ENCODE measurements at regions not wholly inside any gene's neighbourhood (a gene's known extent, or its start where the extent isn't known, plus 50 kb on each side); places are given as distances from the start of the nearest gene placed in this dataset.
"Not testable (repeated sequence)": the region's sequence is repeated elsewhere in the genome, so short reads cannot be mapped to it uniquely, and the experiment has no call there.

DNA sequence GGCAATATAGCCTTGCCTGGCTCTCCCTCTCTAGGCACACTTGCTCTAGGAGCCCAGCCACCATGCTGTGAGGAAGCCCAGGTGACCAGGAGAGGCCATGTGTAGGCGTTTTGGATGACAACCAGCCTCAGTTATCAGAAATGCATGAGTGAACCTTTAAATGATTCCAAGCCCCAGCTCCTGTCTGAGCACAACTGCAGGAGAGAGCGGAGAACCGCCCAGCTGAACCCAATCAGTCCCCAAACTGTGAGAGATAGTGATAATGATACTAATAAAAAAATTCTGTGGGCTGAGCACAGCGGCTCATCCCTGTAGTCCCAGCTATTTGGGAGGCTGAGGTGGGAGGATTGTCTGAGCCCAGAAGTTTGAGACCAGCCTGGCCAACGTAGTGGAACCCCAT is 83.8 kb upstream of the TOX2 start:
- DNase-seq (ENCODE audit: low spot score in 2 of 2, unreplicated experiment in 2 of 2), result no peak
- Mint-ChIP-seq H3K4me3 (no peak overlapping the region), H3K9me3 (peaks cover 4% of the 10 kb centered on the region), H3K27me3 (ENCODE audit: low read depth) (peaks cover 55% of the 10 kb centered on the region), H3K27ac (no peak overlapping the region), H3K4me1 (no peaks in the 10 kb centered on the region), H3K36me3 (no peaks in the 10 kb centered on the region)
- TF ChIP-seq, protein P1, sequence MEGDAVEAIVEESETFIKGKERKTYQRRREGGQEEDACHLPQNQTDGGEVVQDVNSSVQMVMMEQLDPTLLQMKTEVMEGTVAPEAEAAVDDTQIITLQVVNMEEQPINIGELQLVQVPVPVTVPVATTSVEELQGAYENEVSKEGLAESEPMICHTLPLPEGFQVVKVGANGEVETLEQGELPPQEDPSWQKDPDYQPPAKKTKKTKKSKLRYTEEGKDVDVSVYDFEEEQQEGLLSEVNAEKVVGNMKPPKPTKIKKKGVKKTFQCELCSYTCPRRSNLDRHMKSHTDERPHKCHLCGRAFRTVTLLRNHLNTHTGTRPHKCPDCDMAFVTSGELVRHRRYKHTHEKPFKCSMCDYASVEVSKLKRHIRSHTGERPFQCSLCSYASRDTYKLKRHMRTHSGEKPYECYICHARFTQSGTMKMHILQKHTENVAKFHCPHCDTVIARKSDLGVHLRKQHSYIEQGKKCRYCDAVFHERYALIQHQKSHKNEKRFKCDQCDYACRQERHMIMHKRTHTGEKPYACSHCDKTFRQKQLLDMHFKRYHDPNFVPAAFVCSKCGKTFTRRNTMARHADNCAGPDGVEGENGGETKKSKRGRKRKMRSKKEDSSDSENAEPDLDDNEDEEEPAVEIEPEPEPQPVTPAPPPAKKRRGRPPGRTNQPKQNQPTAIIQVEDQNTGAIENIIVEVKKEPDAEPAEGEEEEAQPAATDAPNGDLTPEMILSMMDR (IDR thresholded peaks at IDR 0.05; ENCODE audit: unreplicated experiment), result no peak

GRCh38 chr20:43829951-43830690 is 84.5 kb upstream of the TOX2 start:
- Mint-ChIP-seq H3K36me3 (no peaks in the 10 kb centered on the region), H3K9me3 (peaks cover 4% of the 10 kb centered on the region), H3K4me1 (no peaks in the 10 kb centered on the region), H3K4me3 (no peak overlapping the region), H3K27me3 (ENCODE audit: low read depth) (peaks cover 63% of the 10 kb centered on the region), H3K27ac (no peak overlapping the region)
- TF ChIP-seq, protein P1 (IDR thresholded peaks at IDR 0.05; ENCODE audit: unreplicated experiment), result no peak
- no peak for DNase-seq (ENCODE audit: low spot score in 2 of 2, unreplicated experiment in 2 of 2)

GRCh38 chr20:43827940-43828562 is 86.6 kb upstream of the TOX2 start:
- H3K9me3 Mint-ChIP-seq, result peaks cover 4% of the 10 kb centered on the region
- no peak for DNase-seq (ENCODE audit: low spot score in 2 of 2, unreplicated experiment in 2 of 2)
- no peak overlapping the region for H3K4me3 Mint-ChIP-seq
- H3K27ac Mint-ChIP-seq, result no peak overlapping the region
- H3K4me1 Mint-ChIP-seq, result no peaks in the 10 kb centered on the region
- no peaks in the 10 kb centered on the region for H3K36me3 Mint-ChIP-seq
- TF ChIP-seq, protein P1 (IDR thresholded peaks at IDR 0.05; ENCODE audit: unreplicated experiment), result no peak
- H3K27me3 Mint-ChIP-seq (ENCODE audit: low read depth), result peaks cover 65% of the 10 kb centered on the region

DNA sequence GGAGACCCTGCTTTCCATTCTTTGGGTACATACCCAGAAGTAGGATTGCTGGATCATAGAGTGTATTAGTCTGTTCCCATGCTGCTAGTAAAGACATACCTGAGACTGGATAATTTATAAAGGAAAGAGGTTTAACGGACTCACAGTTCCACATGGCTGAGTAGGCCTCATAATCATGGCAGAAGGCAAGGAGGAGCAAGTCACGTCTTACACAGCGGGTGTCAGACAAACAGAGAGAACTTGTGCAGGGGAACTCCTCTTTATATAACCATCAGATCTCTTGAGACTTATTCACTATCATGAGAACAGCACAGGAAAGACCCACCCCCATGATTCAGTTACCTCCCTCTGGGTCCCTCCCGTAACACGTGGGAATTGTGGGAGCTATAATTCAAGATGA is 87.7 kb upstream of the TOX2 start:
- H3K27ac Mint-ChIP-seq; H3K4me3 Mint-ChIP-seq; H3K9me3 Mint-ChIP-seq; H3K36me3 Mint-ChIP-seq; DNase-seq (ENCODE audit: low spot score in 2 of 2, unreplicated experiment in 2 of 2); H3K4me1 Mint-ChIP-seq: not testable (repeated sequence)
- H3K27me3 Mint-ChIP-seq (ENCODE audit: low read depth), result peaks cover 56% of the 10 kb centered on the region

- Mint-ChIP-seq H3K4me3 (no peak overlapping the region), H3K27me3 (ENCODE audit: low read depth) (peaks cover 50% of the 10 kb centered on the region), H3K4me1 (no peaks in the 10 kb centered on the region), H3K36me3 (no peaks in the 10 kb centered on the region), H3K9me3 (peaks cover 1% of the 10 kb centered on the region), H3K27ac (no peak overlapping the region)
- DNase-seq (ENCODE audit: low spot score in 2 of 2, unreplicated experiment in 2 of 2), result no peak
- TF ChIP-seq, protein P1 (IDR thresholded peaks at IDR 0.05; ENCODE audit: unreplicated experiment), result no peak
Measured at GRCh38 chr20:43825581-43825980, 89.1 kb upstream of the TOX2 start.

GRCh38 chr20:43825051-43825402 is 89.6 kb upstream of the TOX2 start:
- Mint-ChIP-seq H3K4me1 (no peaks in the 10 kb centered on the region), H3K9me3 (no peaks in the 10 kb centered on the region), H3K36me3 (no peaks in the 10 kb centered on the region), H3K27ac (no peak overlapping the region), H3K27me3 (ENCODE audit: low read depth) (peaks cover 48% of the 10 kb centered on the region), H3K4me3 (no peak overlapping the region)
- no peak for DNase-seq (ENCODE audit: low spot score in 2 of 2, unreplicated experiment in 2 of 2)
- TF ChIP-seq, protein P1 (IDR thresholded peaks at IDR 0.05; ENCODE audit: unreplicated experiment), result no peak

All from mesothelial cell of epicardium (in vitro differentiated cells).